K562 (cell line): ENCODE measurements at regions not wholly inside any gene's neighbourhood (a gene's known extent, or its start where the extent isn't known, plus 50 kb on each side); places are given as distances from the start of the nearest gene placed in this dataset.
A peak's percentile ranks its signal among the peaks of the same experiment; 100 is the strongest.

ENCODE experiments used
- ESRRA ChIP-seq: fragments of 450-650 bp; IDR thresholded peaks from 2 replicates; pipeline ENCODE4 v1.6.1; 2014; ENCODE audit warnings: low read depth, mild to moderate bottlenecking, moderate library complexity, borderline replicate concordance
- EWSR1 ChIP-seq: fragments of 450-650 bp; IDR thresholded peaks from 2 replicates; pipeline ENCODE4 v1.6.1; 2018; ENCODE audit warnings: borderline replicate concordance, mild to moderate bottlenecking, low read depth, moderate library complexity; ENCODE audit not compliant: partially characterized antibody
- HNRNPL ChIP-seq: fragments of 200-400 bp; formaldehyde crosslinking; IDR thresholded peaks from 2 replicates; pipeline ENCODE4 v1.6.1; 2017; ENCODE audit warnings: low read depth, mild to moderate bottlenecking, low read length
- ILF3 ChIP-seq: fragments of 450-650 bp; IDR thresholded peaks from 2 replicates; pipeline ENCODE4 v1.6.1; 2018; ENCODE audit warnings: antibody characterized with exemption, mild to moderate bottlenecking, moderate library complexity, borderline replicate concordance
- KLF1 ChIP-seq: fragments of 450-650 bp; IDR thresholded peaks from 2 replicates; pipeline ENCODE4 v1.6.1; 2016; ENCODE audit warnings: missing genetic modification characterization, missing compliant biosample characterization
- LEF1 ChIP-seq: fragments of 450-650 bp; IDR thresholded peaks from 2 replicates; pipeline ENCODE4 v1.6.1; 2016; ENCODE audit warnings: mild to moderate bottlenecking
- MGA ChIP-seq: fragments of 450-650 bp; IDR thresholded peaks from 2 replicates; pipeline ENCODE4 v1.6.1; 2016; ENCODE audit warnings: mild to moderate bottlenecking, moderate library complexity
- NUFIP1 ChIP-seq: fragments of 450-650 bp; IDR thresholded peaks from 2 replicates; pipeline ENCODE4 v1.6.1; 2018; ENCODE audit not compliant: partially characterized antibody
- PTBP1 ChIP-seq: fragments of 200-400 bp; formaldehyde crosslinking; IDR thresholded peaks from 2 replicates; pipeline ENCODE4 v1.6.1; 2017; ENCODE audit warnings: low read depth, low read length
- RBM17 ChIP-seq: fragments of 200-400 bp; formaldehyde crosslinking; IDR thresholded peaks from 2 replicates; pipeline ENCODE4 v1.6.1; 2017; ENCODE audit warnings: low read depth, mild to moderate bottlenecking, low read length, borderline replicate concordance
- ZNF589 ChIP-seq: fragments of 200-800 bp; sonication (Bioruptor generic); IDR thresholded peaks from 2 replicates; pipeline ENCODE4 v1.6.1; 2016; ENCODE audit warnings: low read depth, missing genetic modification characterization, missing compliant biosample characterization
- TF ChIP-seq, protein P1 (sequence below): fragments of 150-350 bp; conservative IDR thresholded peaks from 2 replicates; pipeline ENCODE4 v1.6.1; 2014; ENCODE audit warnings: low read length

DNA sequence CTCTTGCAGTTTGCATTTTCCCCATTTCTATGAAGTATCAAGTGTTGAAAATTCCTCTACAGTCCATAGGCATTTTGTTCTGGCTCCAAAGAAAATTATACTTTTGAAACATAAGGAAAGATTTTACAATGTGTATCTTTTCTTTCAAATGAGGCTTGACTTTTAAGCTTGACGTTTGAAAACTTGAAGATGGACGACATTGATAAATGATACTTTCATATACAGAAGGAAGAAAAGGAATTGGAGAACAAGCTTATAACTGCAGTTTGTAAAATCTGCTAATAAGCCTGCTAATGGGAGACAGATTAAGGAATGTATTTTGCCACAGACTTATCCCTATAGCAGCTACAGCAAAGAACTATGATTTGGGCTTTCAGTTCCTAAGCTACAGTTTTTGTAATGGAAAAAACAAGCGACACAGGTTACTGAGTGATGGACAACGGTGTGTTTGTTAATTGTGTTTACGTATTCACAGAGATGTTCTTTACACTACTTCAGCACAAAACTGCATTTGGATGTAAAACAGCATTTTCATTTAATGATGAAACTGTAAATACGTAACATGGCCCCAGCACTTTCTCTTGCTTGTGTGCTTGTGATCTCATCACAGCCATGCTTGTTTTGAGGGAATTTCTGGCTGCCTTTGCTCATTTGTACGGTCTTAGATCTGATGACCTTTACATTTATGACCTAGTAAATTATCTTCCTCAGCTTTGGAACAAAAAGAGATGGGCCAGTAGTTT is 83.2 kb upstream of the FAT1 start (continued):
- TF ChIP-seq MGA (no peak), PTBP1 (no peak), ILF3 (no peak), NUFIP1 (no peak), KLF1 (tag) (no peak), ZNF589 (CRISPR knock-in tag) (peak; percentile 18; the same call in 1 of the 2 replicates), RBM17 (no peak), HNRNPL (no peak), EWSR1 (no peak), LEF1 (no peak), ESRRA (peak; percentile 50; the same call in 1 of the 2 replicates)
- TF ChIP-seq, protein P1, sequence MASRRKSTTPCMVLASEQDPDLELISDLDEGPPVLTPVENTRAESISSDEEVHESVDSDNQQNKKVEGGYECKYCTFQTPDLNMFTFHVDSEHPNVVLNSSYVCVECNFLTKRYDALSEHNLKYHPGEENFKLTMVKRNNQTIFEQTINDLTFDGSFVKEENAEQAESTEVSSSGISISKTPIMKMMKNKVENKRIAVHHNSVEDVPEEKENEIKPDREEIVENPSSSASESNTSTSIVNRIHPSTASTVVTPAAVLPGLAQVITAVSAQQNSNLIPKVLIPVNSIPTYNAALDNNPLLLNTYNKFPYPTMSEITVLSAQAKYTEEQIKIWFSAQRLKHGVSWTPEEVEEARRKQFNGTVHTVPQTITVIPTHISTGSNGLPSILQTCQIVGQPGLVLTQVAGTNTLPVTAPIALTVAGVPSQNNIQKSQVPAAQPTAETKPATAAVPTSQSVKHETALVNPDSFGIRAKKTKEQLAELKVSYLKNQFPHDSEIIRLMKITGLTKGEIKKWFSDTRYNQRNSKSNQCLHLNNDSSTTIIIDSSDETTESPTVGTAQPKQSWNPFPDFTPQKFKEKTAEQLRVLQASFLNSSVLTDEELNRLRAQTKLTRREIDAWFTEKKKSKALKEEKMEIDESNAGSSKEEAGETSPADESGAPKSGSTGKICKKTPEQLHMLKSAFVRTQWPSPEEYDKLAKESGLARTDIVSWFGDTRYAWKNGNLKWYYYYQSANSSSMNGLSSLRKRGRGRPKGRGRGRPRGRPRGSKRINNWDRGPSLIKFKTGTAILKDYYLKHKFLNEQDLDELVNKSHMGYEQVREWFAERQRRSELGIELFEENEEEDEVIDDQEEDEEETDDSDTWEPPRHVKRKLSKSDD: no peak
- TF ChIP-seq, all 486 proteins: peak for 8
